ENCODE measurements at regions not wholly inside any gene's neighbourhood (a gene's known extent, or its start where the extent isn't known, plus 50 kb on each side); places are given as distances from the start of the nearest gene placed in this dataset.

GRCh38 chrX:109934434-109934833 is 68.5 kb upstream of the TMEM164 start:
- no peaks in the 10 kb centered on the region for H3K9me3 ChIP-seq (ENCODE audit: control insufficient read depth, low read depth, low read length)
- H3K4me3 ChIP-seq (ENCODE audit: control insufficient read depth in 2 of 3, extremely low read depth in 1 of 3, insufficient read depth in 2 of 3, low read depth in 1 of 3, low read length in 3 of 3), result no peak overlapping the region
- H2AFZ ChIP-seq (ENCODE audit: control insufficient read depth, low read length), result no peak overlapping the region
- H3K4me1 ChIP-seq (ENCODE audit: control insufficient read depth, extremely low read depth, insufficient read depth, low read length), result no peaks in the 10 kb centered on the region
- H3K9me1 ChIP-seq (ENCODE audit: control insufficient read depth, extremely low read depth, insufficient read depth, low read length), result no peaks in the 10 kb centered on the region
- H3K4me2 ChIP-seq (ENCODE audit: control insufficient read depth, extremely low read depth, insufficient read depth, low read depth, low read length), result no peak overlapping the region
- FAIRE-seq (no peak), DNase-seq (ENCODE audit: low read depth, low spot score) (no peak)
- H3K9ac ChIP-seq (ENCODE audit: control insufficient read depth, extremely low read depth, insufficient read depth, low read length), result no peak overlapping the region
- no peak for TF ChIP-seq EZH2 (IDR thresholded peaks at IDR 0.05; ENCODE audit: low read length)
- no peak for TF ChIP-seq CTCF (optimal IDR thresholded peaks at IDR 0.05 in 1 of 3, IDR thresholded peaks at IDR 0.05 in 1 of 3, conservative IDR thresholded peaks at IDR 0.05 in 1 of 3; ENCODE audit: extremely low read depth in 1 of 3, insufficient read depth in 2 of 3, low read length in 3 of 3)
- no peaks in the 10 kb centered on the region for H4K20me1 ChIP-seq (ENCODE audit: control insufficient read depth, extremely low read depth, insufficient read depth, low read length)
- H3K79me2 ChIP-seq (ENCODE audit: control insufficient read depth, insufficient read depth, low read length), result no peaks in the 10 kb centered on the region
- H3K27ac ChIP-seq (ENCODE audit: control insufficient read depth, insufficient read depth, low read length), result no peak overlapping the region
- H3K27me3 ChIP-seq (ENCODE audit: control insufficient read depth, extremely low read depth, insufficient read depth, low read length), result peaks cover 2% of the 10 kb centered on the region
- dilution Hi-C loops (cut with MboI; ENCODE audit: extremely low pct_ligation_motif_present, low sequenced_read_pairs), result no loop called here
- no peaks in the 10 kb centered on the region for H3K36me3 ChIP-seq (ENCODE audit: control insufficient read depth in 2 of 2, extremely low read depth in 1 of 2, insufficient read depth in 2 of 2, low read length in 2 of 2)

DNA sequence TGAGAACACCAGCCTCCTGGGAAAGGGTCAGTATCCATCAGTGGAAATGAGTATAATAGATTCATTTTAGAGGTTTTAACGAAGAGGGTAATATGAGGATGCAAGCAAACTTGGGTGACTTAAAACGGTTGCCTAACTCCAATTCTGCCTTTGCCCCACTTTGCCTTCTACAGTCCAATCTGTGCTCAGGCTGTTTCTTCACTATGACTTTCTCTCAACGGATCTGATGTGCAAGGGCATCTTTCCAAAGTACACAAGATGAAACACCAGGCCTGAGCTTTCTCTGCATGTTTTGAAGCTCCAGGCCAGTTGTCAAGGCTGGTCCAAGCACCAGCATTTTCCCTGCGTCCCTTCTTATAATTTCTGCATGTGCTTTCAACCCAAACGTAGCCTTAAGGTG is 68.0 kb upstream of the TMEM164 start:
- no peak for FAIRE-seq
- H3K27ac ChIP-seq (ENCODE audit: control insufficient read depth, insufficient read depth, low read length), result no peak overlapping the region
- no peaks in the 10 kb centered on the region for H3K4me1 ChIP-seq (ENCODE audit: control insufficient read depth, extremely low read depth, insufficient read depth, low read length)
- dilution Hi-C loops (cut with MboI; ENCODE audit: extremely low pct_ligation_motif_present, low sequenced_read_pairs), result no loop called here
- H3K9me1 ChIP-seq (ENCODE audit: control insufficient read depth, extremely low read depth, insufficient read depth, low read length), result no peaks in the 10 kb centered on the region
- no peak overlapping the region for H3K4me3 ChIP-seq (ENCODE audit: control insufficient read depth in 2 of 3, extremely low read depth in 1 of 3, insufficient read depth in 2 of 3, low read depth in 1 of 3, low read length in 3 of 3)
- H3K9ac ChIP-seq (ENCODE audit: control insufficient read depth, extremely low read depth, insufficient read depth, low read length), result no peak overlapping the region
- no peaks in the 10 kb centered on the region for H3K9me3 ChIP-seq (ENCODE audit: control insufficient read depth, low read depth, low read length)
- DNase-seq (ENCODE audit: low read depth, low spot score), result no peak
- H3K79me2 ChIP-seq (ENCODE audit: control insufficient read depth, insufficient read depth, low read length), result no peaks in the 10 kb centered on the region
- H3K36me3 ChIP-seq (ENCODE audit: control insufficient read depth in 2 of 2, extremely low read depth in 1 of 2, insufficient read depth in 2 of 2, low read length in 2 of 2), result no peaks in the 10 kb centered on the region
- H2AFZ ChIP-seq (ENCODE audit: control insufficient read depth, low read length), result no peak overlapping the region
- no peaks in the 10 kb centered on the region for H4K20me1 ChIP-seq (ENCODE audit: control insufficient read depth, extremely low read depth, insufficient read depth, low read length)
- TF ChIP-seq EZH2 (IDR thresholded peaks at IDR 0.05; ENCODE audit: low read length) (no peak), CTCF (optimal IDR thresholded peaks at IDR 0.05 in 1 of 3, IDR thresholded peaks at IDR 0.05 in 1 of 3, conservative IDR thresholded peaks at IDR 0.05 in 1 of 3; ENCODE audit: extremely low read depth in 1 of 3, insufficient read depth in 2 of 3, low read length in 3 of 3) (no peak)
- no peak overlapping the region for H3K4me2 ChIP-seq (ENCODE audit: control insufficient read depth, extremely low read depth, insufficient read depth, low read depth, low read length)
- peaks cover 2% of the 10 kb centered on the region for H3K27me3 ChIP-seq (ENCODE audit: control insufficient read depth, extremely low read depth, insufficient read depth, low read length)

Data from keratinocyte (primary cell).